HEK293 (cell line): ENCODE measurements at regions not wholly inside any gene's neighbourhood (a gene's known extent, or its start where the extent isn't known, plus 50 kb on each side); places are given as distances from the start of the nearest gene placed in this dataset.

Experiments
- CTCF ChIA-PET: fragments of 350-600 bp; formaldehyde crosslinking; extraction: SDS; loops from one replicate; lab custom pipeline; 2021; ENCODE audit warnings: antibody characterized with exemption; lab: Yijun Ruan, JAX
- POLR2A ChIA-PET: fragments of 300-600 bp; formaldehyde crosslinking; extraction: SDS; loops from one replicate; lab custom pipeline; 2020; ENCODE audit warnings: antibody characterized with exemption, inconsistent platforms; lab: Yijun Ruan, JAX
- H3K27ac ChIP-seq: fragments of 200-500 bp; sonication (Bioruptor generic); 2 replicates; pipeline ENCODE4 v1.5.1; 2014; ENCODE audit warnings: low read depth, low read length, control low read depth, inconsistent platforms; ENCODE audit errors: extremely low read depth
- H3K36me3 ChIP-seq, 2 experiments: fragments of 200-500 bp in 1 of 2; sonication (Bioruptor generic) in 1 of 2; 1 replicate in 1 of 2; 2 replicates in 1 of 2; pipeline ENCODE4 v1.5.1; 2014 to 2017; ENCODE audit warnings: inconsistent platforms in 2 of 2, low read length in 2 of 2; ENCODE audit not compliant: control insufficient read depth in 2 of 2, insufficient read depth in 1 of 2
- H3K4me1 ChIP-seq: fragments of 200-500 bp; sonication (Bioruptor generic); 2 replicates; pipeline ENCODE4 v1.5.1; 2014; ENCODE audit warnings: mild to moderate bottlenecking, low read length, inconsistent platforms; ENCODE audit not compliant: control insufficient read depth, insufficient read depth
- H3K4me3 ChIP-seq: 2 replicates; pipeline ENCODE4 v1.5.1; 2011; ENCODE audit warnings: low read depth, mild to moderate bottlenecking, control low read depth, low read length, moderate library complexity
- H3K9me3 ChIP-seq: fragments of 200-500 bp; sonication (Bioruptor generic); 2 replicates; pipeline ENCODE4 v1.5.1; 2014; ENCODE audit warnings: low read depth, low read length, inconsistent platforms; ENCODE audit not compliant: control insufficient read depth, insufficient read depth
- AEBP2 ChIP-seq: fragments of 450-650 bp; formaldehyde crosslinking; IDR thresholded peaks from 2 replicates; pipeline ENCODE4 v1.5.1; 2016; ENCODE audit warnings: missing biosample characterization, missing genetic modification characterization, borderline replicate concordance
- GLI4 ChIP-seq: fragments of 450-650 bp; formaldehyde crosslinking; IDR thresholded peaks from 2 replicates; pipeline ENCODE4 v1.5.1; 2016; ENCODE audit warnings: missing biosample characterization, missing genetic modification characterization
- GLIS2 ChIP-seq: fragments of 450-650 bp; formaldehyde crosslinking; IDR thresholded peaks from 2 replicates; pipeline ENCODE4 v1.5.1; 2016; ENCODE audit warnings: missing biosample characterization, missing genetic modification characterization
- HOXD13 ChIP-seq: sonication (generic); formaldehyde crosslinking; IDR thresholded peaks from 2 replicates; pipeline ENCODE4 v1.8.0; 2022; ENCODE audit warnings: missing genetic modification reagents, borderline replicate concordance
- KLF7 ChIP-seq: fragments of 450-650 bp; formaldehyde crosslinking; IDR thresholded peaks from 2 replicates; pipeline ENCODE4 v1.5.1; 2016; ENCODE audit warnings: missing biosample characterization, missing genetic modification characterization, borderline replicate concordance
- PRDM2 ChIP-seq: fragments of 450-650 bp; formaldehyde crosslinking; IDR thresholded peaks from 2 replicates; pipeline ENCODE4 v1.5.1; 2016; ENCODE audit warnings: missing biosample characterization, missing genetic modification characterization, borderline replicate concordance
- ZBTB48 ChIP-seq: fragments of 450-650 bp; formaldehyde crosslinking; IDR thresholded peaks from 2 replicates; pipeline ENCODE4 v1.5.1; 2016; ENCODE audit warnings: missing biosample characterization, missing genetic modification characterization
- ZNF138 ChIP-seq: fragments of 450-650 bp; formaldehyde crosslinking; IDR thresholded peaks from 2 replicates; pipeline ENCODE4 v1.5.1; 2016; ENCODE audit warnings: missing biosample characterization, missing genetic modification characterization, borderline replicate concordance
- ZNF148 ChIP-seq: fragments of 450-650 bp; formaldehyde crosslinking; IDR thresholded peaks from 2 replicates; pipeline ENCODE4 v1.5.0; 2017; ENCODE audit warnings: missing biosample characterization, missing genetic modification characterization, borderline replicate concordance
- ZNF19 ChIP-seq: fragments of 450-650 bp; formaldehyde crosslinking; IDR thresholded peaks from 2 replicates; pipeline ENCODE4; 2016; ENCODE audit warnings: missing biosample characterization, missing genetic modification characterization, low read depth
- ZNF223 ChIP-seq: fragments of 450-650 bp; formaldehyde crosslinking; IDR thresholded peaks from 2 replicates; pipeline ENCODE4 v1.5.1; 2016; ENCODE audit warnings: missing biosample characterization, missing genetic modification characterization
- ZNF274 ChIP-seq, 2 experiments: fragments of 200-500 bp in 1 of 2; fragments of 450-650 bp in 1 of 2; sonication (Bioruptor generic) in 1 of 2; formaldehyde crosslinking in 1 of 2; IDR thresholded peaks; 2 replicates each; pipeline versions ENCODE4 v1.5.1 to v1.6.1; 2014 to 2016; ENCODE audit warnings: borderline replicate concordance in 1 of 2, inconsistent platforms in 1 of 2, low read length in 1 of 2, missing biosample characterization in 1 of 2, missing genetic modification characterization in 1 of 2
- ZNF366 ChIP-seq: fragments of 450-650 bp; formaldehyde crosslinking; conservative IDR thresholded peaks from 2 replicates; pipeline ENCODE4 v1.5.1; 2016; ENCODE audit warnings: missing biosample characterization, missing genetic modification characterization
- ZNF391 ChIP-seq: fragments of 450-650 bp; formaldehyde crosslinking; IDR thresholded peaks from 2 replicates; pipeline ENCODE4 v1.5.1; 2016; ENCODE audit warnings: low read depth, missing biosample characterization, missing genetic modification characterization, borderline replicate concordance
- ZNF426 ChIP-seq: fragments of 450-650 bp; formaldehyde crosslinking; IDR thresholded peaks from 2 replicates; pipeline ENCODE4 v1.5.1; 2017; ENCODE audit warnings: missing biosample characterization, missing genetic modification characterization, mild to moderate bottlenecking, inconsistent platforms, moderate library complexity
- ZNF473 ChIP-seq: fragments of 450-650 bp; formaldehyde crosslinking; IDR thresholded peaks from 2 replicates; pipeline ENCODE4 v1.5.1; 2017; ENCODE audit warnings: missing biosample characterization, missing genetic modification characterization
- ZNF629 ChIP-seq: fragments of 450-650 bp; formaldehyde crosslinking; IDR thresholded peaks from 2 replicates; pipeline ENCODE4 v1.5.1; 2017; ENCODE audit warnings: missing biosample characterization, missing genetic modification characterization
- ZNF658 ChIP-seq: fragments of 450-650 bp; formaldehyde crosslinking; IDR thresholded peaks from 2 replicates; pipeline ENCODE4; 2016; ENCODE audit warnings: missing biosample characterization, missing genetic modification characterization
- ZNF660 ChIP-seq: fragments of 450-650 bp; IDR thresholded peaks from 2 replicates; pipeline ENCODE4 v1.5.1; 2018; ENCODE audit warnings: missing biosample characterization, mild to moderate bottlenecking, missing genetic modification characterization
- ZNF677 ChIP-seq: fragments of 450-650 bp; IDR thresholded peaks from 2 replicates; pipeline ENCODE4 v1.5.0; 2018; ENCODE audit warnings: missing biosample characterization, mild to moderate bottlenecking, missing genetic modification characterization, moderate library complexity
- ZSCAN16 ChIP-seq: fragments of 450-650 bp; formaldehyde crosslinking; IDR thresholded peaks from 2 replicates; pipeline ENCODE4 v1.5.1; 2016; ENCODE audit warnings: missing biosample characterization, missing genetic modification characterization
- TF ChIP-seq, protein P1 (sequence below): fragments of 450-650 bp; formaldehyde crosslinking; IDR thresholded peaks from 2 replicates; pipeline ENCODE4 v1.5.1; 2016; ENCODE audit warnings: missing biosample characterization, missing genetic modification characterization
- TF ChIP-seq, protein P2 (sequence below): fragments of 450-650 bp; formaldehyde crosslinking; IDR thresholded peaks from 2 replicates; pipeline ENCODE4 v1.5.1; 2016; ENCODE audit warnings: missing biosample characterization, missing genetic modification characterization

DNA sequence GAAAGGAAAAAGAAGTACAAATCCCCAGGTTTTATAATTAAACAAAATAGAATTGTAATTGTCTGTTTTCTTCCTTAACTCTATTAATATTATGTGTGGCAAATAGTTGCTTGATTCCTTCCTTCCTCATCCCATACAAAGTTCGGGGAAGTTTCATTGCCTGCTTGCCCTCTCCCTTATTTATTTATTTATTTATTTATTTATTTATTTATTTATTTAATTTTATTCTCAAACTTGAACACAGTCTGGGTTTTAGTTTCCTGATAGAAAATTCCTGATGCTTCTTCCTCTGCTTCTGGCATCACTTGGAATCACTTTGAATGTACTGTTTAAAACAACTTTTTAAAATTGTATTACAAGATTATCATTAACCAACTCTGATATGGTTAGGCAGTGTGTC, 145.8 kb upstream of the SOX5 start (continued):
- no peak for TF ChIP-seq ZNF658 (tag by site-specific recombination)
- no peak for TF ChIP-seq ZBTB48
- TF ChIP-seq ZNF677 (tag by site-specific recombination) = no peak
- TF ChIP-seq GLI4 (tag by site-specific recombination) = no peak
- no peak for TF ChIP-seq KLF7 (tag by site-specific recombination)
- TF ChIP-seq ZNF629 (tag by site-specific recombination) = 0 out of 2 replicates have a peak, but pooled peaks have one; percentile 18
- TF ChIP-seq ZNF426 = peak; percentile 72
- no peak for TF ChIP-seq ZNF391
- no peak for TF ChIP-seq ZNF660 (tag by site-specific recombination)
- TF ChIP-seq ZNF473 (tag by site-specific recombination) = no peak
- TF ChIP-seq ZNF19 (tag by site-specific recombination) = no peak
- TF ChIP-seq AEBP2 (tag by site-specific recombination) = no peak
- no peak for TF ChIP-seq ZNF366 (tag by site-specific recombination)
- no peak for TF ChIP-seq ZNF138
- no peak for TF ChIP-seq HOXD13

- Histone ChIP-seq H3K4me1 (peaks cover 5% of the 10 kb centered on the region; the same call in 1 of the 2 replicates), H3K4me3 (no peak overlapping the region), H3K9me3 (no peaks in the 10 kb centered on the region), H3K27ac (no peak overlapping the region), H3K36me3 (no peaks in the 10 kb centered on the region)
- ChIA-PET CTCF (no interaction called here), POLR2A (no interaction called here)
- TF ChIP-seq GLIS2 = no peak
- TF ChIP-seq, protein P1, sequence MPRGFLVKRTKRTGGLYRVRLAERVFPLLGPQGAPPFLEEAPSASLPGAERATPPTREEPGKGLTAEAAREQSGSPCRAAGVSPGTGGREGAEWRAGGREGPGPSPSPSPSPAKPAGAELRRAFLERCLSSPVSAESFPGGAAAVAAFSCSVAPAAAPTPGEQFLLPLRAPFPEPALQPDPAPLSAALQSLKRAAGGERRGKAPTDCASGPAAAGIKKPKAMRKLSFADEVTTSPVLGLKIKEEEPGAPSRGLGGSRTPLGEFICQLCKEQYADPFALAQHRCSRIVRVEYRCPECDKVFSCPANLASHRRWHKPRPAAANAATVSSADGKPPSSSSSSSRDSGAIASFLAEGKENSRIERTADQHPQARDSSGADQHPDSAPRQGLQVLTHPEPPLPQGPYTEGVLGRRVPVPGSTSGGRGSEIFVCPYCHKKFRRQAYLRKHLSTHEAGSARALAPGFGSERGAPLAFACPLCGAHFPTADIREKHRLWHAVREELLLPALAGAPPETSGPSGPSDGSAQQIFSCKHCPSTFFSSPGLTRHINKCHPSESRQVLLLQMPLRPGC = no peak
- TF ChIP-seq ZNF274 (IDR thresholded peaks at IDR 0.05; ENCODE audit: low read length) = no peak
- no peak for TF ChIP-seq ZNF274 (tag by site-specific recombination; IDR thresholded peaks at IDR 0.05; ENCODE audit: borderline replicate concordance)
- TF ChIP-seq ZSCAN16 (tag by site-specific recombination) = no peak
- TF ChIP-seq PRDM2 (tag by site-specific recombination) = no peak
- TF ChIP-seq, protein P2, sequence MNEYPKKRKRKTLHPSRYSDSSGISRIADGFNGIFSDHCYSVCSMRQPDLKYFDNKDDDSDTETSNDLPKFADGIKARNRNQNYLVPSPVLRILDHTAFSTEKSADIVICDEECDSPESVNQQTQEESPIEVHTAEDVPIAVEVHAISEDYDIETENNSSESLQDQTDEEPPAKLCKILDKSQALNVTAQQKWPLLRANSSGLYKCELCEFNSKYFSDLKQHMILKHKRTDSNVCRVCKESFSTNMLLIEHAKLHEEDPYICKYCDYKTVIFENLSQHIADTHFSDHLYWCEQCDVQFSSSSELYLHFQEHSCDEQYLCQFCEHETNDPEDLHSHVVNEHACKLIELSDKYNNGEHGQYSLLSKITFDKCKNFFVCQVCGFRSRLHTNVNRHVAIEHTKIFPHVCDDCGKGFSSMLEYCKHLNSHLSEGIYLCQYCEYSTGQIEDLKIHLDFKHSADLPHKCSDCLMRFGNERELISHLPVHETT (tag by site-specific recombination) = no peak
- no peak for TF ChIP-seq ZNF148
- TF ChIP-seq ZNF223 = no peak
Measured at GRCh38 chr12:24089510-24089890, 140.0 kb upstream of the SOX5 start.
